BJ (cell line): ENCODE measurements at regions not wholly inside any gene's neighbourhood (a gene's known extent, or its start where the extent isn't known, plus 50 kb on each side); places are given as distances from the start of the nearest gene placed in this dataset.

ENCODE experiments used
- CTCF ChIA-PET: fragments of 350-600 bp; formaldehyde crosslinking; extraction: SDS; loops from one replicate; lab custom pipeline; 2021; ENCODE audit warnings: antibody characterized with exemption, inconsistent platforms; lab: Yijun Ruan, JAX
- POLR2A ChIA-PET: fragments of 300-600 bp; sonication (Branson Sonifier 250); formaldehyde crosslinking; extraction: SDS; loops from one replicate; lab custom pipeline; 2021; ENCODE audit warnings: antibody characterized with exemption; lab: Charles Lee
- DNase-seq: peaks from one replicate; pipeline ENCODE4 v3.0.0-alpha.2; 2011; ENCODE audit warnings: low read depth
- H3K27me3 ChIP-seq: 2 replicates; pipeline ENCODE4 v1.6.0; 2011; ENCODE audit warnings: low read length; ENCODE audit not compliant: control insufficient read depth, insufficient read depth
- H3K36me3 ChIP-seq: 2 replicates; pipeline ENCODE4 v1.5.1; 2011; ENCODE audit warnings: low read length; ENCODE audit not compliant: control insufficient read depth, insufficient read depth
- H3K4me3 ChIP-seq: 2 replicates; pipeline ENCODE4 v1.5.1; 2011; ENCODE audit warnings: low read depth, mild to moderate bottlenecking, control low read depth, low read length
- TF ChIP-seq, protein P1 (sequence below): IDR thresholded peaks from 2 replicates; pipeline ENCODE4 v1.5.1; 2011; ENCODE audit warnings: low read depth, mild to moderate bottlenecking, control low read depth, inconsistent platforms, low read length, moderate library complexity; ENCODE audit not compliant: insufficient read depth

DNA sequence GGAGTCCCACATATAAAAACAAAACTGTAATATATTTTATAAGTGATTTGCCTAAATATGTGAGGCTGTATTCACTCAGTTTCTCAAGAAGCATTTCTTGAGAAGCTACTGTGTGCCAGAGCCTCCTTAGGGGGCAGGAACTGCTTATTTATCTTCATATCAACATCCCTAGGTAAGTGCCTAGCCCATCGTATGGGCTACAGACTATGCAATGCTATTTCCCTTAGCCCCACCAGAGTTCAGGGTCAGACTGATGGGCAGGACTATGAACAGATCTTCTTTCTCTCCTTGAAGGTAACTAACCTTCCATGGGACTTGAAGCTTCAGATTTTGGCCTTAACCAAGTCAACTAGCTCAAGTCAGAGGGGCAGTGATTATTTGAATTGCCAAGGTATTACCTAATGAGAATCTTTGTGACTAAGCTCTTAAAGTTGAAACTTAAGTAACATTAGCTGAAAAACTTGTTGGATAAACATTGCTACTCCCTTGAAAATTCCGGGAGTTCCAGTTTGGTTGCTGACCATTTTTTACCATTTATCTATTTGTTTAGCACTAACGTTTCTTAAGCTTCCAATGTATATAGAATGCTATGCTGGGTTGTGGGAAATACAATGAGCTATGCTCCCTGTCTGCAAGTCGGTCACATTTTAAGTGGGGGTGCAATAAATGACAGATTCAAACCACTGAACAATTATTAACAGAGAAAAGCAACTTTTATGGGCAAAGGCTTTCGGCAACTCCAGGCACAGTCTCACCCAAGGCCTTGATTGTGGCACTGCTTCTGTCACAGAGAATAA, 85.2 kb downstream of the GPR88 start:
- Histone ChIP-seq H3K27me3 (no peaks in the 10 kb centered on the region), H3K4me3 (no peak overlapping the region), H3K36me3 (no peaks in the 10 kb centered on the region)
- POLR2A ChIA-PET, result no interaction called here
- CTCF ChIA-PET, result interaction anchor here (0.8 to 1.8 kb wide), 2 partner anchors 14 to 245 kb away, joined by 3 to 7 read pairs; no protein-coding TSS in a partner anchor
- TF ChIP-seq, protein P1, sequence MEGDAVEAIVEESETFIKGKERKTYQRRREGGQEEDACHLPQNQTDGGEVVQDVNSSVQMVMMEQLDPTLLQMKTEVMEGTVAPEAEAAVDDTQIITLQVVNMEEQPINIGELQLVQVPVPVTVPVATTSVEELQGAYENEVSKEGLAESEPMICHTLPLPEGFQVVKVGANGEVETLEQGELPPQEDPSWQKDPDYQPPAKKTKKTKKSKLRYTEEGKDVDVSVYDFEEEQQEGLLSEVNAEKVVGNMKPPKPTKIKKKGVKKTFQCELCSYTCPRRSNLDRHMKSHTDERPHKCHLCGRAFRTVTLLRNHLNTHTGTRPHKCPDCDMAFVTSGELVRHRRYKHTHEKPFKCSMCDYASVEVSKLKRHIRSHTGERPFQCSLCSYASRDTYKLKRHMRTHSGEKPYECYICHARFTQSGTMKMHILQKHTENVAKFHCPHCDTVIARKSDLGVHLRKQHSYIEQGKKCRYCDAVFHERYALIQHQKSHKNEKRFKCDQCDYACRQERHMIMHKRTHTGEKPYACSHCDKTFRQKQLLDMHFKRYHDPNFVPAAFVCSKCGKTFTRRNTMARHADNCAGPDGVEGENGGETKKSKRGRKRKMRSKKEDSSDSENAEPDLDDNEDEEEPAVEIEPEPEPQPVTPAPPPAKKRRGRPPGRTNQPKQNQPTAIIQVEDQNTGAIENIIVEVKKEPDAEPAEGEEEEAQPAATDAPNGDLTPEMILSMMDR, result no peak
- DNase-seq, result no peak

DNA sequence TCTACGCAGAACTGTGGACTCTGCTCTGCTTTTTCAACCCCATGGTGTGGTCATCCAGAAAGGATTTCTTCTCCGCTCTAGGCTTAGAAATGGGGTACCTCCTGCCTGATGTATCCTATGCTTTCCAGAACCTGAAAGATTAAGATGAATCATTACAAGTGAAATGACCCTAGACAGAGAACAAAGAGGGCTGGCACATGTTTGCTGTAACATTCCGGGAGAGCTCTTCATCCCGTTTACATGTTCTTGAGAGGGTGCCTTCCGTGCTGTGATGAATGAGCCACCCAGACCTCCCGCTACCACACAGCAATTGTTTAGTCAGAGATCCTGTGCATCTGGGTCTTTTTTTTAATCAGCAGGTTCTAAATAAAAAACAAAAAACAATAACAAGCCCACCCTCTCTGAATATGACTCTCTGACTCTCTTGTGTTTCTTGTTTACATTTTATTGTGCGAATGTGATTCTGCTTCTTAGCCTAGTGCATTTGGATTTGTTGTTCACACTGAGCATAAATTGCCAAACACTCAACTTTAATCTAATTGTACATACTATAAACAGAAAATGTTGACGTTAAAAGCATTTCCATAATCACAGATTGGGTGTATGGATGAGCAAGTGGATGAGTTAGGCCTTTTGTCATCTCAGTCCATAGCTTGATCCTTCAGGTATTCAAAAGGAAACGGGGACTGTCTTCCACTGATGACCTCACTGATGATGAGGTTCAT, 87.1 kb downstream of the GPR88 start:
- H3K27me3 ChIP-seq, result no peaks in the 10 kb centered on the region
- ChIA-PET POLR2A (no interaction called here), CTCF (interaction anchor here (1.1 kb wide), 1 partner anchor 10 kb away, joined by 3 read pairs; no protein-coding TSS in a partner anchor)
- H3K4me3 ChIP-seq, result no peak overlapping the region
- DNase-seq, result no peak
- TF ChIP-seq, protein P1, result no peak
- H3K36me3 ChIP-seq, result no peaks in the 10 kb centered on the region

DNA sequence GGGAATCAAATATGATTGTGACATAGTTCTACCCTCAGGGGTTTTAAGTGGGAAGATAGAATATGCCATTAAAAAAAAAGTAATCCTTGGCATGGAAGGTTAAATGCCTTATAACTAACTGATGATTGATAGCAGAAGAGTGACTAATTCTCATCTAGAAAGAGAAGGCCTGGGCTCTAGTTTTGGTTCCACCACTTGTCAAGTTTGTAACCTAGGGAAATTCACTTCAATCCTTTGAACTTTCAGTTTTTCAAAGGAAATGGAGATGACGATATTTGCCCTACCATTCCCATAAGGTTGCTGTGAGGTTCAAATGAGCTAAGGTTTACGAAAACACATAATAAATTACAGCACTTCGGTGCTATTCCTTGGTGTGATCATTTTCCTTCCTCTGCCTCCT, 88.5 kb downstream of the GPR88 start:
- TF ChIP-seq, protein P1, result no peak
- Histone ChIP-seq H3K36me3 (no peaks in the 10 kb centered on the region), H3K4me3 (no peak overlapping the region), H3K27me3 (no peaks in the 10 kb centered on the region)
- DNase-seq, result no peak
- CTCF ChIA-PET, result no interaction called here
- POLR2A ChIA-PET, result no interaction called here

DNA sequence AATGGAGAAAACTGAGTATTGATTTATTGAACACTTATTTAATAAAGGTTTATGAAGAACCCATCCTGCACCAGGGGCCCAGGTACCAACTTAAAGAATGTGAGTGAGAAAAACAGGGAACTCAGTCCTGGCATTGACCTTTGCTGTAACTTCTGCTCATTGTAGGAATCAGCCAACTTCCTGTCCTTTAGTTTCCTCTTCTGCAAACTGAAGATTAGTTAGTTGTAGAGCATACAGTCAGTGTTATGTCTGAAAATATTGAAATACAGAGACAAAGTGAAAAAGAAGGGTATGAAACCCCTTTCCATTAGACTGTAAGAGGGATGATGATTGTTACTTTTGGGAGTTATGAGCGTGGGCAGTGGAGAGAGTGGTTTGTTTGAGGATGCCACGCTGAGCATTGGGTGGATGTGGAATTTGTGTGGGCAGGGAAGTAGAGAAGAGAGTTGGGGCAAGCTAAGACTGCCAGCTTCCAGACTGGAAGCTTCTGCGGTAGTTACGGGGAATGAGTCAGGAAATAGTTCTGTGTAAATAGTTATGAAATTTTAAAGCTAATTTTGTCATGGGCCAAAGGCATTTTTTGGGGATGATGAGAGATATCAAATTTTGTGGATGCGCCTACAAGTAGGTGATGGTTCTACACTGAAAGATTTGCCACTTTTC, 89.2 kb downstream of the GPR88 start:
- Histone ChIP-seq H3K36me3 (no peaks in the 10 kb centered on the region), H3K27me3 (no peaks in the 10 kb centered on the region), H3K4me3 (no peak overlapping the region)
- POLR2A ChIA-PET, result no interaction called here
- TF ChIP-seq, protein P1, result no peak
- CTCF ChIA-PET, result interaction anchor here (1.2 kb wide), 1 partner anchor 172 kb away, joined by 3 read pairs; no protein-coding TSS in a partner anchor
- no peak for DNase-seq

DNA sequence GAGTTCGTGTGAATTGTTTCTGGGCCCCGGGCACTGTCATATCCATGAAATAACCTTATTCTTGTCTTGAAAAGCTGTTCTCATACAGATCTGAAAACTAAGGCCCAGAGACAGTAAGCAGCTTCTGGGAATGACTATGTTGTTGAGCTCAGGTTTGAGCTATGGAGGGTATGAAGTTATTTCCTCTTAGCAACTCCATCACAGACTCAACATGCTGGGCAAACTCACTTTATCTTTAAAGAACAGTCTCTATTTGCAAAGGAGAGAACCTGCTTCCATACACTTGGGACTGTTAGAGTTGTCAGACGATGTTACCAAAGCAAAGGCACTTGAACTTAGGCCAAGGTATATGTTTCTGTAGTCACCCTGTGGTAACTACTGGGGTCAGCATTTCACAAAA, 90.0 kb downstream of the GPR88 start:
- Histone ChIP-seq H3K27me3 (no peaks in the 10 kb centered on the region), H3K36me3 (no peaks in the 10 kb centered on the region), H3K4me3 (no peak overlapping the region)
- POLR2A ChIA-PET, result no interaction called here
- no peak for DNase-seq
- CTCF ChIA-PET, result interaction anchor here (0.7 to 1.2 kb wide), 2 partner anchors 22 to 173 kb away, joined by 3 read pairs; no protein-coding TSS in a partner anchor
- TF ChIP-seq, protein P1, result no peak
